Activated CD8-positive, alpha-beta memory T cell treated with anti-CD3 and anti-CD28 coated beads, Interleukin-2, amount 50 U/mL, for 48 hours (primary cell): ENCODE measurements at regions not wholly inside any gene's neighbourhood (a gene's known extent, or its start where the extent isn't known, plus 50 kb on each side); places are given as distances from the start of the nearest gene placed in this dataset.
"Not testable (repeated sequence)": the region's sequence is repeated elsewhere in the genome, so short reads cannot be mapped to it uniquely, and the experiment has no call there.

Experiments
- DNase-seq: peaks from one replicate; pipeline ENCODE4 v3.0.0-alpha.2; 2020

- no peak for DNase-seq
Observed at GRCh38 chr13:66237411-66238062, 992.6 kb downstream of the PCDH9 start.

GRCh38 chr13:66234159-66234558 lies 996.0 kb downstream of the PCDH9 start:
- DNase-seq = no peak

- not testable (repeated sequence) for DNase-seq
Observed at GRCh38 chr13:66231958-66232357, 998.2 kb downstream of the PCDH9 start.

- no peak for DNase-seq
Observed at GRCh38 chr13:66225072-66225471, 1005.1 kb downstream of the PCDH9 start.

- no peak for DNase-seq
Observed at GRCh38 chr13:66224663-66225062, 1005.5 kb downstream of the PCDH9 start.

- DNase-seq = no peak
Observed at GRCh38 chr13:66222926-66223325, 1007.2 kb downstream of the PCDH9 start.

GRCh38 chr13:66222127-66222526 lies 1008.0 kb downstream of the PCDH9 start:
- no peak for DNase-seq

GRCh38 chr13:66219506-66219905 lies 1010.6 kb downstream of the PCDH9 start:
- DNase-seq = no peak

GRCh38 chr13:66218583-66218982 lies 1011.6 kb downstream of the PCDH9 start:
- no peak for DNase-seq

- DNase-seq = no peak
Observed at GRCh38 chr13:66216728-66217127, 1013.4 kb downstream of the PCDH9 start.

GRCh38 chr13:66214467-66214866 lies 1015.7 kb downstream of the PCDH9 start:
- no peak for DNase-seq

- no peak for DNase-seq
Observed at GRCh38 chr13:66212511-66212910, 1017.6 kb downstream of the PCDH9 start.

GRCh38 chr13:66210677-66211076 lies 1019.5 kb downstream of the PCDH9 start:
- no peak for DNase-seq

- DNase-seq = no peak
Observed at GRCh38 chr13:66208589-66208988, 1021.5 kb downstream of the PCDH9 start.

GRCh38 chr13:66207610-66208009 lies 1022.5 kb downstream of the PCDH9 start:
- DNase-seq = no peak

- DNase-seq = no peak
Observed at GRCh38 chr13:66205807-66206206, 1024.3 kb downstream of the PCDH9 start.

- DNase-seq = no peak
Observed at GRCh38 chr13:66200555-66200954, 1029.6 kb downstream of the PCDH9 start.

- no peak for DNase-seq
Observed at GRCh38 chr13:66195238-66195637, 1034.9 kb downstream of the PCDH9 start.

- no peak for DNase-seq
Observed at GRCh38 chr13:66189986-66190385, 1040.2 kb downstream of the PCDH9 start.

GRCh38 chr13:66180836-66181235 lies 1049.3 kb downstream of the PCDH9 start:
- DNase-seq = no peak

- DNase-seq = no peak
Observed at GRCh38 chr13:66171920-66172319, 1058.2 kb downstream of the PCDH9 start.

- DNase-seq = no peak
Observed at GRCh38 chr13:66162470-66162869, 1067.7 kb downstream of the PCDH9 start.

- no peak for DNase-seq
Observed at GRCh38 chr13:66159511-66159910, 1070.6 kb downstream of the PCDH9 start.

- no peak for DNase-seq
Observed at GRCh38 chr13:66154976-66155375, 1075.2 kb downstream of the PCDH9 start.

- DNase-seq = no peak
Observed at GRCh38 chr13:66154354-66154753, 1075.8 kb downstream of the PCDH9 start.
